Erythroblast (primary cell): ENCODE measurements at regions not wholly inside any gene's neighbourhood (a gene's known extent, or its start where the extent isn't known, plus 50 kb on each side); places are given as distances from the start of the nearest gene placed in this dataset.

Experiments used
- DNase-seq, 2 experiments: peaks; one replicate each; lab custom pipeline; 2025; lab: John Stamatoyannopoulos, UW
- GATA1 ChIP-seq: IDR thresholded peaks from 2 replicates; pipeline ENCODE4 v1.6.1; 2011; ENCODE audit warnings: low read depth, mild to moderate bottlenecking, control low read depth, low read length, moderate library complexity
- POLR2A ChIP-seq: IDR thresholded peaks from 2 replicates; pipeline ENCODE4 v1.6.1; 2011; ENCODE audit warnings: mild to moderate bottlenecking, low read length

GRCh38 chr6:153800580-153801188 lies 238.4 kb upstream of the OPRM1 start:
- no peak for DNase-seq
- TF ChIP-seq GATA1 (no peak), POLR2A (no peak)

GRCh38 chr6:153790876-153791473 lies 248.1 kb upstream of the OPRM1 start:
- peak in 1 of 2 experiments; percentile 3 for DNase-seq
- no peak for TF ChIP-seq GATA1

GRCh38 chr6:153790048-153790447 lies 249.0 kb upstream of the OPRM1 start:
- TF ChIP-seq GATA1 (no peak), POLR2A (no peak)
- no peak for DNase-seq

- DNase-seq, result no peak
- TF ChIP-seq GATA1 (no peak), POLR2A (no peak)
Measured at GRCh38 chr6:153787341-153787606, 251.8 kb upstream of the OPRM1 start.

GRCh38 chr6:153781306-153781705 lies 257.7 kb upstream of the OPRM1 start:
- TF ChIP-seq GATA1 (no peak), POLR2A (no peak)
- DNase-seq, result no peak

GRCh38 chr6:153780011-153780410 lies 259.0 kb upstream of the OPRM1 start:
- DNase-seq, result no peak
- TF ChIP-seq GATA1 (no peak), POLR2A (no peak)

GRCh38 chr6:153778216-153778615 lies 260.8 kb upstream of the OPRM1 start:
- TF ChIP-seq GATA1 (no peak), POLR2A (no peak)
- DNase-seq, result no peak

GRCh38 chr6:153771577-153771976 lies 267.5 kb upstream of the OPRM1 start:
- DNase-seq, result no peak
- TF ChIP-seq POLR2A, result no peak
- no peak for TF ChIP-seq GATA1

- TF ChIP-seq GATA1, result no peak
- no peak for TF ChIP-seq POLR2A
- DNase-seq, result no peak
Measured at GRCh38 chr6:153767127-153767526, 271.9 kb upstream of the OPRM1 start.

- DNase-seq, result no peak
- no peak for TF ChIP-seq GATA1
- TF ChIP-seq POLR2A, result no peak
Measured at GRCh38 chr6:153758516-153758915, 280.5 kb upstream of the OPRM1 start.

- no peak for TF ChIP-seq POLR2A
- DNase-seq, result no peak
Measured at GRCh38 chr6:153735761-153736160, 303.3 kb upstream of the OPRM1 start.

- TF ChIP-seq GATA1 (no peak), POLR2A (no peak)
- no peak for DNase-seq
Measured at GRCh38 chr6:153729189-153729588, 309.9 kb upstream of the OPRM1 start.

GRCh38 chr6:153727885-153728284 lies 311.2 kb upstream of the OPRM1 start:
- no peak for DNase-seq
- no peak for TF ChIP-seq POLR2A
- TF ChIP-seq GATA1, result no peak

- DNase-seq, result no peak
- TF ChIP-seq POLR2A, result no peak
- no peak for TF ChIP-seq GATA1
Measured at GRCh38 chr6:153725456-153725855, 313.6 kb upstream of the OPRM1 start.

- no peak for TF ChIP-seq GATA1
- no peak for TF ChIP-seq POLR2A
- no peak for DNase-seq
Measured at GRCh38 chr6:153720732-153721131, 318.3 kb upstream of the OPRM1 start.
